ENCODE measurements at regions not wholly inside any gene's neighbourhood (a gene's known extent, or its start where the extent isn't known, plus 50 kb on each side); places are given as distances from the start of the nearest gene placed in this dataset.

DNA sequence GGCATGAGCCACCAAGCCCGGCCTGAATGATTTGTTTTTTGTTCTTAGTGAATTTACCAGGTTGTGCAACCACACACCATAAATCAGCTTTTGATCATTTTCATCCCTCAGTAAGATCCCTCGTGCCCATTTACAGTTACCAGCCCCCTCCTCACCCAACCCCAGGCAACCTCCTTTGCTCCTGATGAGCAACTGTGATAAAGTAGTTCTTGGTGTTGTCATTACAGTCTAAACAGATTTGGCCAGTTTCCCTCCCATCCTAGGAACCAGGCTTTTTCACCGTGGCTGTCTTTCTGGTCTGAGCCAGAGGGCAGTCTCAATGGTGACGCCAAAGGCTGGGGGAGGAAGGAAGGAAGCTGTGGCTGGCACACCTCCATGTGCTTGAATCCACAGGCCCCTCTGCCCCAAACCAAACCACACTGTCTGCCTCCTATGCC, 61.2 kb upstream of the WDFY2 start:
- Histone ChIP-seq H3K4me3 (ENCODE audit: low read depth, low read length, poor library complexity, severe bottlenecking) (no peak overlapping the region), H3K36me3 (ENCODE audit: insufficient read depth, low read length, poor library complexity, severe bottlenecking) (no peaks in the 10 kb centered on the region), H3K27me3 (replicated peaks; ENCODE audit: insufficient read depth, low read depth, low read length, poor library complexity) (no peaks in the 10 kb centered on the region), H3K4me1 (ENCODE audit: insufficient read depth, low read length, poor library complexity, severe bottlenecking) (peaks cover 43% of the 10 kb centered on the region), H3K27ac (ENCODE audit: low read depth, low read length, poor library complexity, severe bottlenecking) (peak overlapping the region; percentile 39), H3K9me3 (ENCODE audit: low read depth, low read length, poor library complexity, severe bottlenecking) (no peaks in the 10 kb centered on the region)
- ChIA-PET POLR2A (ENCODE audit: low non-redundant PET) (no interaction called here), CTCF (no interaction called here)
- TF ChIP-seq EZH2 (IDR thresholded peaks at IDR 0.05; ENCODE audit: borderline replicate concordance, low read depth, low read length, poor library complexity, severe bottlenecking), result no peak
- TF ChIP-seq, protein P1, sequence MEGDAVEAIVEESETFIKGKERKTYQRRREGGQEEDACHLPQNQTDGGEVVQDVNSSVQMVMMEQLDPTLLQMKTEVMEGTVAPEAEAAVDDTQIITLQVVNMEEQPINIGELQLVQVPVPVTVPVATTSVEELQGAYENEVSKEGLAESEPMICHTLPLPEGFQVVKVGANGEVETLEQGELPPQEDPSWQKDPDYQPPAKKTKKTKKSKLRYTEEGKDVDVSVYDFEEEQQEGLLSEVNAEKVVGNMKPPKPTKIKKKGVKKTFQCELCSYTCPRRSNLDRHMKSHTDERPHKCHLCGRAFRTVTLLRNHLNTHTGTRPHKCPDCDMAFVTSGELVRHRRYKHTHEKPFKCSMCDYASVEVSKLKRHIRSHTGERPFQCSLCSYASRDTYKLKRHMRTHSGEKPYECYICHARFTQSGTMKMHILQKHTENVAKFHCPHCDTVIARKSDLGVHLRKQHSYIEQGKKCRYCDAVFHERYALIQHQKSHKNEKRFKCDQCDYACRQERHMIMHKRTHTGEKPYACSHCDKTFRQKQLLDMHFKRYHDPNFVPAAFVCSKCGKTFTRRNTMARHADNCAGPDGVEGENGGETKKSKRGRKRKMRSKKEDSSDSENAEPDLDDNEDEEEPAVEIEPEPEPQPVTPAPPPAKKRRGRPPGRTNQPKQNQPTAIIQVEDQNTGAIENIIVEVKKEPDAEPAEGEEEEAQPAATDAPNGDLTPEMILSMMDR (conservative IDR thresholded peaks at IDR 0.05; ENCODE audit: low read depth, low read length), result no peak
- intact Hi-C loops (cut with micrococcal nuclease; ENCODE audit: unreplicated experiment), result no loop called here
- DNase-seq (ENCODE audit: low spot score), result peak; percentile 61
- BruUV-seq (replicated peaks), result no TSS peak

DNA sequence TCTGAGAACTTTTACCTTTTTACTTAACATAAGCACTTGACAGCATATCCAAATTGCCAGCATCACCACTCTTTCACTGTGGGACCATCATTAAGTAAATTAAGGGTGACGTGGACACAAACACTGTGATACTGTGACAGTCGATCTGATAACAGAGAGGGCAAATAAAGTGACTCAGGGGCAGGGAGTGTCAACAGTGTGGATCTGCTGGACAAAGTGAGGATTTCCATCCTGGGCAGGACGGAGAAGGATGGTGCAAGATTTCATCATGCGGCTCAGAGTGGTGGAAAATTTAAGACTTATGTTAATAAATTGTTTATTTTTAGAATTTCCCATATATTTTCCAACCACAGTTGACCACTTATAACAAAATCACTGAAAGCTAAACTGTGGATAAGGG, 60.0 kb upstream of the WDFY2 start:
- Histone ChIP-seq H3K4me3 (ENCODE audit: low read depth, low read length, poor library complexity, severe bottlenecking) (no peak overlapping the region), H3K27ac (ENCODE audit: low read depth, low read length, poor library complexity, severe bottlenecking) (peak overlapping the region; percentile 33), H3K4me1 (ENCODE audit: insufficient read depth, low read length, poor library complexity, severe bottlenecking) (peaks cover 34% of the 10 kb centered on the region), H3K27me3 (replicated peaks; ENCODE audit: insufficient read depth, low read depth, low read length, poor library complexity) (no peaks in the 10 kb centered on the region), H3K9me3 (ENCODE audit: low read depth, low read length, poor library complexity, severe bottlenecking) (no peaks in the 10 kb centered on the region), H3K36me3 (ENCODE audit: insufficient read depth, low read length, poor library complexity, severe bottlenecking) (no peaks in the 10 kb centered on the region)
- intact Hi-C loops (cut with micrococcal nuclease; ENCODE audit: unreplicated experiment), result no loop called here
- no peak for DNase-seq (ENCODE audit: low spot score)
- BruUV-seq (replicated peaks), result no TSS peak
- ChIA-PET CTCF (no interaction called here), POLR2A (ENCODE audit: low non-redundant PET) (no interaction called here)
- TF ChIP-seq, protein P1 (conservative IDR thresholded peaks at IDR 0.05; ENCODE audit: low read depth, low read length), result no peak
- TF ChIP-seq EZH2 (IDR thresholded peaks at IDR 0.05; ENCODE audit: borderline replicate concordance, low read depth, low read length, poor library complexity, severe bottlenecking), result no peak

DNA sequence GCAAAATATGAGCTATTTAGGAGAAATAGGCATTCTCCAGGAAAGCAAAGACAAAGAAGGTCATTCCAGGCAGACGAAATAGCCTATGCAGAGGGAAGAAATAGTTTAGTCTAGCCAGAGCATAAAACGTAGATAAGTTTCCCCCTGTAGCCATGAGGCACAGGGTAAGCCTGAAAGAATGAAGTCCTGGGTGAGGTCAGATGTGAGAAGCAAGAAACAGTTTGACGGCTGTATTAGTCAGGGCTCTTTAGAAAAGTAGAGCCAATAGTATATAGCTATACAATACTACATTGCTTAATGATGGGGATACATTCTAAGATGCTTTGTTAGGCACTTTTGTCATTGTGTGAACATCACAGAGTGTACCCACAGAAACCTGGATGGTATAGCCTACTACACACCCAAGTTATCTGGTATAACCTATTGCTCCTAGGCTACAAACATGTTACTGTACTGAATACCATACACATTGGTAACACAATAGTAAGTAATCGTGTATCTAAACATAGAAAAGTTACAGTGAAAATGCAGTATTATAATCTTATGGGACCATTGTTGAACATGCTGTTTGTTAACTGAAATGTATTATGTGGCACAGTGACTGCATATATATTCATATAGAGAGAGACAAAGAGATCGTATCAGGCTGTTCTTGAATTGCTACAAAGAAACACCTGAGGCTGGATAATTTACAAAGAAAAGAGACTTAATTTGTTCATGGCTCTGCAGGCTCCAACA, 59.3 kb upstream of the WDFY2 start:
- no TSS peak for BruUV-seq (replicated peaks)
- no peak overlapping the region for H3K4me3 ChIP-seq (ENCODE audit: low read depth, low read length, poor library complexity, severe bottlenecking)
- H3K4me1 ChIP-seq (ENCODE audit: insufficient read depth, low read length, poor library complexity, severe bottlenecking), result peaks cover 31% of the 10 kb centered on the region
- TF ChIP-seq EZH2 (IDR thresholded peaks at IDR 0.05; ENCODE audit: borderline replicate concordance, low read depth, low read length, poor library complexity, severe bottlenecking), result no peak
- TF ChIP-seq, protein P1 (conservative IDR thresholded peaks at IDR 0.05; ENCODE audit: low read depth, low read length), result no peak
- peak overlapping the region; percentile 8 for H3K27ac ChIP-seq (ENCODE audit: low read depth, low read length, poor library complexity, severe bottlenecking)
- no peak for DNase-seq (ENCODE audit: low spot score)
- no peaks in the 10 kb centered on the region for H3K27me3 ChIP-seq (replicated peaks; ENCODE audit: insufficient read depth, low read depth, low read length, poor library complexity)
- intact Hi-C loops (cut with micrococcal nuclease; ENCODE audit: unreplicated experiment), result no loop called here
- ChIA-PET POLR2A (ENCODE audit: low non-redundant PET) (no interaction called here), CTCF (no interaction called here)
- no peaks in the 10 kb centered on the region for H3K9me3 ChIP-seq (ENCODE audit: low read depth, low read length, poor library complexity, severe bottlenecking)
- no peaks in the 10 kb centered on the region for H3K36me3 ChIP-seq (ENCODE audit: insufficient read depth, low read length, poor library complexity, severe bottlenecking)
